Uterus (tissue), 2 donors: ENCODE measurements at regions not wholly inside any gene's neighbourhood (a gene's known extent, or its start where the extent isn't known, plus 50 kb on each side); places are given as distances from the start of the nearest gene placed in this dataset.

Experiments
- CTCF ChIP-seq, 4 experiments: fragments of 200-600 bp in 2 of 4; fragments of 450-650 bp in 2 of 4; sonication (generic) in 2 of 4; IDR thresholded peaks; one replicate each; pipeline ENCODE4 v1.5.1; 2016 to 2019; ENCODE audit warnings: antibody characterized with exemption in 4 of 4, mild to moderate bottlenecking in 2 of 4, moderate library complexity in 1 of 4
- POLR2A ChIP-seq, 2 donors: fragments of 450-650 bp; IDR thresholded peaks; one replicate each; pipeline ENCODE4 v1.6.1; 2016; ENCODE audit warnings: antibody characterized with exemption in 2 of 2, mild to moderate bottlenecking in 1 of 2, moderate library complexity in 1 of 2

GRCh38 chr3:197376020-197376419 is 77.6 kb upstream of the DLG1 start:
- TF ChIP-seq CTCF (IDR thresholded peaks at IDR 0.05) (no peak), POLR2A (IDR thresholded peaks at IDR 0.05) (no peak)
